ENCODE measurements at regions not wholly inside any gene's neighbourhood (a gene's known extent, or its start where the extent isn't known, plus 50 kb on each side); places are given as distances from the start of the nearest gene placed in this dataset.

DNA sequence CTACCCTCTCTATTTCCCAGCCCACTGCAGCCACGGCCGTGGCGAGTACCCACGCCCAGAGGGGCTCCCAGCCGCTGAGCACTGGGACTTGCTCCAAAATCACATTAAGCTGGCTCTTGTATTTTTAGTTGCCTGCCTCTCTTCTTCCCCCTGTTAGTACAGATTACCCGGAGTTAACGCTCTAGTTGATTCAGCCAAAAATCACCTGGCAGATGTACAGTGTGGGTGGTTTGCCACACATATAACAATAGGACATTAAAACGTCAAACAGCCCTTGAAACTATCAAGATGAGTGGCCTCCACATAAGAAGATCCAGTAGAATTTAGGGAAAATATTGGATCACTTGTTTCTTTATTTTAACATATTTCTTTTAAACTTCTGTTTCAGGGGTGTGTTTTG lies 268.8 kb upstream of the PRDM1 start:
- TF ChIP-seq, protein P1, sequence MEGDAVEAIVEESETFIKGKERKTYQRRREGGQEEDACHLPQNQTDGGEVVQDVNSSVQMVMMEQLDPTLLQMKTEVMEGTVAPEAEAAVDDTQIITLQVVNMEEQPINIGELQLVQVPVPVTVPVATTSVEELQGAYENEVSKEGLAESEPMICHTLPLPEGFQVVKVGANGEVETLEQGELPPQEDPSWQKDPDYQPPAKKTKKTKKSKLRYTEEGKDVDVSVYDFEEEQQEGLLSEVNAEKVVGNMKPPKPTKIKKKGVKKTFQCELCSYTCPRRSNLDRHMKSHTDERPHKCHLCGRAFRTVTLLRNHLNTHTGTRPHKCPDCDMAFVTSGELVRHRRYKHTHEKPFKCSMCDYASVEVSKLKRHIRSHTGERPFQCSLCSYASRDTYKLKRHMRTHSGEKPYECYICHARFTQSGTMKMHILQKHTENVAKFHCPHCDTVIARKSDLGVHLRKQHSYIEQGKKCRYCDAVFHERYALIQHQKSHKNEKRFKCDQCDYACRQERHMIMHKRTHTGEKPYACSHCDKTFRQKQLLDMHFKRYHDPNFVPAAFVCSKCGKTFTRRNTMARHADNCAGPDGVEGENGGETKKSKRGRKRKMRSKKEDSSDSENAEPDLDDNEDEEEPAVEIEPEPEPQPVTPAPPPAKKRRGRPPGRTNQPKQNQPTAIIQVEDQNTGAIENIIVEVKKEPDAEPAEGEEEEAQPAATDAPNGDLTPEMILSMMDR (IDR thresholded peaks at IDR 0.05), result no peak
- no peak for TF ChIP-seq EZH2 (IDR thresholded peaks at IDR 0.05; ENCODE audit: borderline replicate concordance, insufficient read depth, low read depth, low read length, poor library complexity, severe bottlenecking)
